HEK293T (cell line): ENCODE measurements at regions not wholly inside any gene's neighbourhood (a gene's known extent, or its start where the extent isn't known, plus 50 kb on each side); places are given as distances from the start of the nearest gene placed in this dataset.

Source experiments
- CTCF ChIA-PET: fragments of 350-600 bp; formaldehyde crosslinking; extraction: SDS; loops from one replicate; lab custom pipeline; 2021; ENCODE audit warnings: antibody characterized with exemption, inconsistent platforms; lab: Yijun Ruan, JAX
- POLR2A ChIA-PET: fragments of 350-600 bp; formaldehyde crosslinking; extraction: SDS; loops from one replicate; lab custom pipeline; 2020; ENCODE audit warnings: antibody characterized with exemption, inconsistent platforms; lab: Yijun Ruan, JAX
- DNase-seq: peaks from one replicate; pipeline ENCODE4 v3.0.0; 2012; ENCODE audit warnings: mixed read lengths; ENCODE audit errors: extremely low spot score
- ARNT ChIP-seq: fragments of 450-650 bp; IDR thresholded peaks from 2 replicates; pipeline ENCODE4 v1.6.1; 2017; ENCODE audit warnings: mild to moderate bottlenecking
- BHLHE40 ChIP-seq: fragments of 450-650 bp; IDR thresholded peaks from 2 replicates; pipeline ENCODE4 v1.6.1; 2016; ENCODE audit warnings: mild to moderate bottlenecking, moderate library complexity, borderline replicate concordance
- CTBP1 ChIP-seq: fragments of 450-650 bp; IDR thresholded peaks from 2 replicates; pipeline ENCODE4 v1.6.1; 2016; ENCODE audit warnings: borderline replicate concordance
- ELF4 ChIP-seq: fragments of 450-650 bp; IDR thresholded peaks from 2 replicates; pipeline ENCODE4 v1.6.1; 2017; ENCODE audit warnings: antibody characterized with exemption
- FOXA1 ChIP-seq: fragments of 450-650 bp; IDR thresholded peaks from 2 replicates; pipeline ENCODE4 v1.6.1; 2016; ENCODE audit warnings: mild to moderate bottlenecking
- FOXK2 ChIP-seq: fragments of 450-650 bp; IDR thresholded peaks from 2 replicates; pipeline ENCODE4 v1.6.1; 2016; ENCODE audit warnings: mild to moderate bottlenecking
- FOXM1 ChIP-seq: fragments of 450-650 bp; IDR thresholded peaks from 2 replicates; pipeline ENCODE4 v1.6.1; 2017; ENCODE audit warnings: mild to moderate bottlenecking, borderline replicate concordance
- HDGF ChIP-seq: fragments of 450-650 bp; IDR thresholded peaks from 2 replicates; pipeline ENCODE4 v1.6.1; 2017; ENCODE audit warnings: antibody characterized with exemption, borderline replicate concordance
- L3MBTL2 ChIP-seq: fragments of 450-650 bp; conservative IDR thresholded peaks from 2 replicates; pipeline ENCODE4 v1.6.1; 2016; ENCODE audit warnings: mild to moderate bottlenecking
- LEF1 ChIP-seq: fragments of 450-650 bp; IDR thresholded peaks from 2 replicates; pipeline ENCODE4 v1.6.1; 2017; ENCODE audit warnings: mild to moderate bottlenecking, borderline replicate concordance
- NFRKB ChIP-seq: fragments of 450-650 bp; IDR thresholded peaks from 2 replicates; pipeline ENCODE4 v1.6.1; 2016; ENCODE audit warnings: mild to moderate bottlenecking, moderate library complexity
- PKNOX1 ChIP-seq: fragments of 450-650 bp; IDR thresholded peaks from 2 replicates; pipeline ENCODE4 v1.6.1; 2016
- SP1 ChIP-seq: fragments of 450-650 bp; IDR thresholded peaks from 2 replicates; pipeline ENCODE4 v1.6.1; 2017
- SUZ12 ChIP-seq: fragments of 450-650 bp; IDR thresholded peaks from 2 replicates; pipeline ENCODE4 v1.6.1; 2016; ENCODE audit warnings: mild to moderate bottlenecking
- TARDBP ChIP-seq: fragments of 450-650 bp; IDR thresholded peaks from 2 replicates; pipeline ENCODE4 v1.6.1; 2016
- ZNF384 ChIP-seq: fragments of 450-650 bp; IDR thresholded peaks from 2 replicates; pipeline ENCODE4 v1.6.1; 2016

GRCh38 chr5:93070938-93071337, 510.1 kb downstream of the NR2F1-AS1 start:
- TF ChIP-seq LEF1 (no peak), NFRKB (no peak), SP1 (no peak), CTBP1 (no peak)
- POLR2A ChIA-PET, result no interaction called here
- DNase-seq, result no peak
- CTCF ChIA-PET, result no interaction called here

GRCh38 chr5:93069276-93069675, 511.7 kb downstream of the NR2F1-AS1 start:
- ChIA-PET CTCF (no interaction called here), POLR2A (no interaction called here)
- no peak for TF ChIP-seq TARDBP
- no peak for TF ChIP-seq FOXM1
- TF ChIP-seq ARNT, result no peak
- no peak for TF ChIP-seq SUZ12
- no peak for TF ChIP-seq ZNF384
- TF ChIP-seq BHLHE40, result no peak
- TF ChIP-seq HDGF, result no peak
- TF ChIP-seq L3MBTL2, result no peak
- no peak for TF ChIP-seq PKNOX1
- no peak for TF ChIP-seq CTBP1
- no peak for TF ChIP-seq FOXK2
- no peak for TF ChIP-seq LEF1
- TF ChIP-seq FOXA1, result no peak
- TF ChIP-seq SP1, result no peak
- no peak for TF ChIP-seq ELF4
- no peak for TF ChIP-seq NFRKB
- DNase-seq, result no peak

- peak; percentile 40 for DNase-seq
- ChIA-PET POLR2A (no interaction called here), CTCF (interaction anchor here (0.6 kb wide), 1 partner anchor 770 kb away, joined by 3 read pairs; no protein-coding TSS in a partner anchor)
- TF ChIP-seq SP1 (no peak), HDGF (no peak), NFRKB (no peak), ZNF384 (no peak), LEF1 (no peak), SUZ12 (no peak), PKNOX1 (no peak), L3MBTL2 (no peak), FOXM1 (no peak), FOXA1 (no peak), FOXK2 (no peak), CTBP1 (no peak), TARDBP (no peak), ELF4 (no peak), BHLHE40 (no peak), ARNT (no peak)
Measured at GRCh38 chr5:93062548-93062947, 518.5 kb downstream of the NR2F1-AS1 start.

- DNase-seq, result no peak
- POLR2A ChIA-PET, result no interaction called here
- no peak for TF ChIP-seq SUZ12
- no peak for TF ChIP-seq ARNT
- TF ChIP-seq SP1, result no peak
- no peak for TF ChIP-seq TARDBP
- no peak for TF ChIP-seq BHLHE40
- CTCF ChIA-PET, result no interaction called here
Measured at GRCh38 chr5:93058309-93058708, 522.7 kb downstream of the NR2F1-AS1 start.

- ChIA-PET CTCF (no interaction called here), POLR2A (no interaction called here)
- DNase-seq, result no peak
- TF ChIP-seq HDGF, result no peak
- no peak for TF ChIP-seq L3MBTL2
- TF ChIP-seq ELF4, result no peak
- no peak for TF ChIP-seq CTBP1
- TF ChIP-seq TARDBP, result no peak
- TF ChIP-seq BHLHE40, result no peak
Measured at GRCh38 chr5:93057311-93057710, 523.7 kb downstream of the NR2F1-AS1 start.

- ChIA-PET CTCF (no interaction called here), POLR2A (no interaction called here)
- no peak for DNase-seq
- TF ChIP-seq L3MBTL2, result no peak
- no peak for TF ChIP-seq TARDBP
- TF ChIP-seq PKNOX1, result no peak
- no peak for TF ChIP-seq ZNF384
- no peak for TF ChIP-seq NFRKB
- no peak for TF ChIP-seq SP1
- TF ChIP-seq FOXA1, result no peak
- TF ChIP-seq LEF1, result no peak
- TF ChIP-seq BHLHE40, result no peak
- no peak for TF ChIP-seq CTBP1
- no peak for TF ChIP-seq ARNT
- TF ChIP-seq HDGF, result no peak
- no peak for TF ChIP-seq SUZ12
Measured at GRCh38 chr5:93055971-93056370, 525.0 kb downstream of the NR2F1-AS1 start.
